Activated CD8-positive, alpha-beta T cell treated with anti-CD3 and anti-CD28 coated beads, Interleukin-2, amount 10 ng/mL, durations not matched to agents 7 days and 5 days (primary cell): ENCODE measurements at regions not wholly inside any gene's neighbourhood (a gene's known extent, or its start where the extent isn't known, plus 50 kb on each side); places are given as distances from the start of the nearest gene placed in this dataset.

Source experiments
- ATAC-seq: fragments of 150-1000 bp; cut with Tn5 transposase; one replicate; pipeline ENCODE4 v1.10.0; 2021; ENCODE audit warnings: moderate library complexity
- CTCF ChIA-PET: fragments of 350-600 bp; sonication (Branson Sonifier 250); formaldehyde crosslinking; loops from one replicate; lab custom pipeline; 2021; ENCODE audit warnings: antibody characterized with exemption; lab: Charles Lee
- POLR2A ChIA-PET: fragments of 350-600 bp; sonication (Branson Sonifier 250); formaldehyde crosslinking; loops from one replicate; lab custom pipeline; 2021; ENCODE audit warnings: antibody characterized with exemption; lab: Charles Lee
- DNase-seq: peaks from one replicate; pipeline ENCODE4 v3.0.0-alpha.2; 2020
- H3K27ac Mint-ChIP-seq: one replicate; pipeline ENCODE4 v1.8.0; 2021; ENCODE audit warnings: mild to moderate bottlenecking, mixed read lengths
- H3K27me3 Mint-ChIP-seq: one replicate; pipeline ENCODE4 v1.8.0; 2021; ENCODE audit warnings: low read depth, mixed read lengths
- H3K36me3 Mint-ChIP-seq: one replicate; pipeline ENCODE4 v1.8.0; 2021; ENCODE audit warnings: low read depth, mixed read lengths
- H3K4me1 Mint-ChIP-seq: one replicate; pipeline ENCODE4 v1.8.0; 2021; ENCODE audit warnings: low read depth, mixed read lengths
- H3K4me3 Mint-ChIP-seq: one replicate; pipeline ENCODE4 v1.8.0; 2021; ENCODE audit warnings: mild to moderate bottlenecking, mixed read lengths
- H3K9me3 Mint-ChIP-seq: one replicate; pipeline ENCODE4 v1.8.0; 2022; ENCODE audit warnings: mixed read lengths; ENCODE audit not compliant: insufficient read depth

DNA sequence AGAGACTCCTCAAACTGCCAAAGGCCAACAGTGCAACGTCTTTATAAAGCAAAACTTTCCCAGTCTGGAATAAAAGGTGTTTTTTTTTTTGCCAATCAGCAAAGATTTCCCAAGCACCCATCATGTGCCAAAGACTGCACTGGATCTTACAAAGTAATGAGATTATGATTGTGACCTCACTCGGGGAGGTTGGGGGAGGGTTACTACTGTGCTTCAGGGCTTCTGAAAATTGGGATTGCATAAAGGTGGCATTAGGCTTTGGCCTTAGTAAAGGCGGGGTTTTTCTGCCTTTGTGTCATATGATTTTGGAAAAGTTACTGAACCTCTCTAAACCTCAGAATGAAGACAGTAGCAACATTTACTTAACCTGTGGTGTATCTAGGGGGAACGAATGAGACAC, 233.8 kb downstream of the DACT1 start:
- Mint-ChIP-seq H3K4me1 (no peaks in the 10 kb centered on the region), H3K27ac (no peak overlapping the region), H3K9me3 (no peaks in the 10 kb centered on the region), H3K27me3 (no peaks in the 10 kb centered on the region), H3K36me3 (no peaks in the 10 kb centered on the region), H3K4me3 (no peak overlapping the region)
- ChIA-PET CTCF (no interaction called here), POLR2A (no interaction called here)
- ATAC-seq (no peak), DNase-seq (no peak)

DNA sequence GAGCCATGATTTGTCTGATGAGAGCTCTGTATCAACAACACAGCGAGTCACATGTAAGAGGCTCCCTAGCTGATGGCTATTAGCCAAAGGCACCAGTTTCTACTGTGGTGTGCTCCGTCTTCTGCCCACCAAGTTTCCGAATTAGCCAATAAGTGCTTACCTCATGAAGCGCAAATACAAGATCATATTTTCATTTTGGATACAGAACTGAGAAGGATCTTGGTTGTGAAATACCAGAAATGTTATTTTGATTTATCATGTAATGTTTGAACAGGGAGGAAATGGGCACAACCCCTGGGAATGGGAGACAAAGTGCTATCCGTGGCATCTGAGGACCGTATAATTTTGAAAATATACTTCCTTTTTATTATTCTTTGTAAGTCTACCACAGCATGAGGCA, 234.3 kb downstream of the DACT1 start:
- Mint-ChIP-seq H3K4me3 (no peak overlapping the region), H3K27ac (no peak overlapping the region), H3K4me1 (no peaks in the 10 kb centered on the region), H3K27me3 (no peaks in the 10 kb centered on the region), H3K9me3 (no peaks in the 10 kb centered on the region), H3K36me3 (no peaks in the 10 kb centered on the region)
- POLR2A ChIA-PET: no interaction called here
- DNase-seq (no peak), ATAC-seq (no peak)
- CTCF ChIA-PET: no interaction called here

DNA sequence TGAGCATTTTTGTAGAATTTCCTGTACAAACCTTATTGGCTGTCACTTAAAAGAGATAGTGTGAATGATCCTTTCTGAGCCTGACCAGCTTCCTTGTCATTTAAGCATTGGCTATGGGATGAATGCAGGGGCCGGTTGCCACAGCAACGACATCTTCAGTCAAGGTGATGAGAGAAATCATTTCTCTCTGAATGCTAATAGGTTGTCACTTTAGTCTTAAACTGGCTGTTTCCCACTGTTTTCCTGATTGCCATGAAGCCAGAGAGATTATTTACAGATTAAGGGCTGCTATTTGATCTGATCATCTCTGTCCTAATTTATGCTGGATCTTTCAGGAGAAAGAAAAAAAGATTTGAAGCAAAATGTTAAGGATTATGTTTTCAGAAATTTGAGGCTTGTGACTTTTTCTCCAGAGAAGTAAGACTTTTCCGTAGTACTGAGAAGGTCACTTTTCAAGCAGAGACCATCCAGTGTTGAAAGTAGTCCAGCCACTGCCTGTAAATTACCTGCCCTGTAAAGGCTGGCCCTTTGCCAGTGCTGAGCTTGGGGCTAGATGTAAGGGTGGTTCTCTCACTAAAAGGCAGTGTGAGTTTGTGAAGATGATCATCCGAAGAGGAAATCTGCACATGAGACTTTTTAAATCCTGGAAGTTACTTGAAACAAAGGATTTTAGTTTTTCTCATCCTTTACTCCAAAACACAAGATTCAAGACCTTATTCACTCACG, 235.6 kb downstream of the DACT1 start:
- Mint-ChIP-seq H3K9me3 (no peaks in the 10 kb centered on the region), H3K27me3 (no peaks in the 10 kb centered on the region), H3K4me3 (no peak overlapping the region), H3K36me3 (no peaks in the 10 kb centered on the region), H3K4me1 (no peaks in the 10 kb centered on the region), H3K27ac (no peak overlapping the region)
- POLR2A ChIA-PET: no interaction called here
- CTCF ChIA-PET: no interaction called here
- DNase-seq (no peak), ATAC-seq (no peak)

DNA sequence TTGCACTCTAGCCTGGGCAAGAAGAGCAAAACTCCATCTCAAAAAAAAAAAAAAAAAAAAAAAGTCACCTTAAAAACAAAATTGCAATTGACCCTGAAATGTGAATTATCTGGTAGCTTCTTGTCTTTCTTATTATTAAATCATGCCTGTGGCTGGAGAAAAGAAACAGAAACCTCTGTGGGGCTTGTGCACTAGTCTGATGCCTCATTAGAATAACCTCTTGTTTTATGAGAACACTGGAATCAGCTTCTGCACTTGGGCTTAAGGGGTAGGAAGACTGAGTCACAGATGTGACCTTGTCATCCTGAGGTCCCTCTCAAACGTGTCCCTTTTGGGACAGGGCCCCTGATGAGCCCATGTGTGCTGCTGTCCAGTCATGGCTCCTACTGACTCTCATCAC, 237.9 kb downstream of the DACT1 start:
- POLR2A ChIA-PET: no interaction called here
- Mint-ChIP-seq H3K4me1 (no peaks in the 10 kb centered on the region), H3K27ac (no peak overlapping the region), H3K27me3 (no peaks in the 10 kb centered on the region), H3K9me3 (no peaks in the 10 kb centered on the region), H3K4me3 (no peak overlapping the region), H3K36me3 (no peaks in the 10 kb centered on the region)
- no peak for ATAC-seq
- CTCF ChIA-PET: no interaction called here
- no peak for DNase-seq

DNA sequence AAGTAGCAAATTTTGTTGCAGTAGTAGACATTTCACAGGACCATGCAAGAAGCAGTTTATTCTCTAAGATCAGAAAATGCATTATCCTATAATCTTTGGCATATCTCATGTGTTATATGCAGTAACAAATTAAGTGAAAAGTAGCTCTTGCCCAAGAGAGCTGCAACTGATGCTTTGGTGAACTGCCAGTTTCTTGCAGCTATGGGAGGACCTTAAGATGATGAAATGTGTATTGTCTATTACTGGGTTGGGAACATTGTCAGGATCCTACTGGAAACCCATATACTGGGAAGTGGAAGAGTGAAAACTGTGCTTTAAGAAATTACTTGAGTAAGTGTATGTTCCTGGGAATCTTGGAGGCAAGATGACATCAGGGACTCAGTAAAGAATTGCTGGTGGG, 238.8 kb downstream of the DACT1 start:
- no peak for DNase-seq

DNA sequence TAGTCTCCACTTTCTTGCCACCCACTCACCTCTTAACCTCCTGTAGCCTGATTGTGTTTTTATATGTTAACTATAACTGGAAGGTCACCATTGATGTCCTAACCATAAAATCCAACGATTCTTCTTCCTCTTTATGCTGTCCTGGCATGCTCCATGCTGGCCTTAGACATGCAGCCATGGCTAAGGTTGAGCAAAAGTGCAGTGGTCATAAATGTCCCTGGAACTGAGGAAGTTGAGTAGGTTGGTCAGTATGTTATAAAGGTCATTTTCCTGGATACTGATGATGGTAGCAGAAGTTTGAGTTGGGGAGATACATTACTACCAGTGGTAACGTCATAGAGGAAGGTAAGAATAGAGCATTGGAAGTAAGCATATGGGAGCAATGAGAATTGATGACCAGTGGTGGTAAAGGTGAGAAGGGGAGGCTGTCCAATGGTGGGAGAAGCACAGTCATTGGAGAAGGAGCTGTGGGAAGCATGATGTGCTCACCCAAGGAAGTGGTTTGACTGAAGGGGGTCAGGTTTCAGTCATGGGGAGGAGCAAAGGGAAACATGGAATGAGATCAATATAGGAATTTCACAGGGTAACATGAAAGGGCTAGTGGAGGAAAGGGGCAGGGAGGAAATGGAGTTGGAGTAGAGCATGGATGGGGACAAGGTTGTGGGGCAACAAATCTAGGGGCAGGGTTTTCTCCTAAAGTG, 240.8 kb downstream of the DACT1 start:
- POLR2A ChIA-PET: no interaction called here
- no peaks in the 10 kb centered on the region for H3K4me1 Mint-ChIP-seq

More for the DNA sequence above, 238.8 kb downstream of the DACT1 start:
- no peaks in the 10 kb centered on the region for H3K4me1 Mint-ChIP-seq
- no peaks in the 10 kb centered on the region for H3K36me3 Mint-ChIP-seq
- ATAC-seq: no peak
- H3K4me3 Mint-ChIP-seq: no peak overlapping the region
- H3K27me3 Mint-ChIP-seq: no peaks in the 10 kb centered on the region
- H3K27ac Mint-ChIP-seq: no peak overlapping the region
- ChIA-PET POLR2A (no interaction called here), CTCF (no interaction called here)
- H3K9me3 Mint-ChIP-seq: no peaks in the 10 kb centered on the region

DNA sequence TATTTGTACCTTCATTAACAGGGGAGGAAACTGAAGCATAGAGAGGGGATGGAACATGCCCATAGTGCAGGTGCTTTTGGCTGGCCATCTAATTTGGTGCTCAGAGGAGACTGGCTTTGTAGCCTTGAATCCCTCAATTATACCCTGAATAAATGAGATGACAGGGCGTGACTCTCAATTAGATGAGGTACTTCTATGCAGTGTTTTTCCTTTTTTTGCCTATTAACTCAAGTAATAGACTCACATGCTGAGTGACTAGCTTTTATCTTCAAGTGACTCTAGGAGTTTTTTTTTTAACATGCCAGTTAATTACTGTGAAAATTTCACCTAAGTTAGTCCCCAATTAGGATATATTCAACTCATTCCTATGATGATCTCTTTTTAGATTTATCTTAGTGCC, 243.7 kb downstream of the DACT1 start:
- Mint-ChIP-seq H3K4me3 (no peak overlapping the region), H3K36me3 (no peaks in the 10 kb centered on the region), H3K4me1 (no peaks in the 10 kb centered on the region), H3K27me3 (no peaks in the 10 kb centered on the region), H3K9me3 (no peaks in the 10 kb centered on the region), H3K27ac (no peak overlapping the region)
- ATAC-seq: no peak
- no peak for DNase-seq
- CTCF ChIA-PET: no interaction called here
- POLR2A ChIA-PET: no interaction called here

More for the DNA sequence above, 240.8 kb downstream of the DACT1 start:
- no peaks in the 10 kb centered on the region for H3K36me3 Mint-ChIP-seq
- ATAC-seq: no peak
- H3K4me3 Mint-ChIP-seq: no peak overlapping the region
- no peaks in the 10 kb centered on the region for H3K9me3 Mint-ChIP-seq
- CTCF ChIA-PET: no interaction called here
- H3K27ac Mint-ChIP-seq: no peak overlapping the region
- no peaks in the 10 kb centered on the region for H3K27me3 Mint-ChIP-seq
- no peak for DNase-seq

DNA sequence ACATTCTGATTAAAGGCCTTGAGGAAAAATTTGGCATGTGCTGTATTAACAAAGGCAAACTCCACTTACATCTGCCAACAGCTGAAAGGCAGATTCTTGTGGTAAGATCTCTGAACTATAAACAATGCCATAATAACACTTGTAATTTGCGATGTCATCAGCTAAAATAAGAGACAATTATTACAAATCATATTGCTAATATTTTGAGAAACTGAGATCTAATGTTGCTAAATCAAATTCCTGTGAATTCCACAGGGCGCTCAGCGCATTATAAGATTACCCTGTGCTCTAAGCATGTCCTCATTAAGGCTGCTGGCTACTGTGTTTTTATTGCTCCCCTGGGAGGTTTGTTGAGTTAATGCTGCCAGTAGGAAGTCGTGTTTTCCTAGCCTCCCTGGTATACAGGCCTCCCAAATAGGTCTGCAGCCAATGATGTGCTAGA, 244.8 kb downstream of the DACT1 start:
- peaks cover 2% of the 10 kb centered on the region for H3K27me3 Mint-ChIP-seq
- ChIA-PET POLR2A (no interaction called here), CTCF (no interaction called here)
- H3K36me3 Mint-ChIP-seq: no peaks in the 10 kb centered on the region
- no peak for DNase-seq
- H3K4me1 Mint-ChIP-seq: no peaks in the 10 kb centered on the region
- no peak for ATAC-seq
- H3K9me3 Mint-ChIP-seq: no peaks in the 10 kb centered on the region
- H3K27ac Mint-ChIP-seq: no peak overlapping the region
- no peak overlapping the region for H3K4me3 Mint-ChIP-seq

DNA sequence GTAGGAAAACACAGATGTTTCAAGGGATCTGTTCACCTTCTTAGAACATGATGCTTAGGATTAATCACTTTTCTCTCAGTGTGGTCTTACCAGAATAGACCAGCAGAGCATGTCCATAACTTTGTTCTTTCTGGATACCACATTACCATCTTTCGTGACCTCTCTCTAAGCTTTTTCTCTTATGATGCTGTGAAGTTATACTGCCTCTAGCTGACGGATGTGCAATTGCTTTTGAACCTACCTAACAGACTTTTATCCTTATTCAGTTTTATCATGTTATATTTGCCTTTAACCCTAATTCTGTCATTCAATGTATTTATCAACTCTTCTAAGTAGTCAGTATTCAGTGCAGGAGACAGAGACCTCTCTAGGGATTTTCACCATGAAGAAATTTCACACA, 246.7 kb downstream of the DACT1 start:
- H3K4me3 Mint-ChIP-seq: no peak overlapping the region
- CTCF ChIA-PET: no interaction called here

DNA sequence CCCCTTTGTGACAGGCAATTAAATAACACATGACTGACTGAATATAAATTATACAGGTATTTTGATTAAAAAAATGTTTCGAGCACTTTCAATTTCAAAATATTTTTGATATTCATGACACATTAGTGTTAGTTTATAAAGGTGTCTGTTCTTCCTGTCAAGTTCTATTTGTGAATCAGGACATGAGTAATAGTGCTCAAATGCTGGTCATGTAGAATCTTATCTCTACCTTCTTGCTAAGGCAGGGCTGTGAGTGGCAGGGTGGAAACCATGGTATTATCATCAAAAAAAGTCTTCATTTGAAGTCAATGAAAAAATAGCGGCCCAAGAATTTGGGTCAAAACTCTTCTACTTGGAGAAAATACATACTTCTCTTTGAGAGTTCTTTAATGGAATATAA, 250.2 kb downstream of the DACT1 start:
- ChIA-PET CTCF (no interaction called here), POLR2A (no interaction called here)
- H3K4me1 Mint-ChIP-seq: no peaks in the 10 kb centered on the region
- H3K36me3 Mint-ChIP-seq: no peaks in the 10 kb centered on the region
- H3K27me3 Mint-ChIP-seq: peaks cover 5% of the 10 kb centered on the region
- ATAC-seq (no peak), DNase-seq (no peak)
- no peak overlapping the region for H3K4me3 Mint-ChIP-seq
- H3K9me3 Mint-ChIP-seq: no peaks in the 10 kb centered on the region
- no peak overlapping the region for H3K27ac Mint-ChIP-seq

More for the DNA sequence above, 246.7 kb downstream of the DACT1 start:
- Mint-ChIP-seq H3K27ac (no peak overlapping the region), H3K27me3 (peaks cover 2% of the 10 kb centered on the region), H3K36me3 (no peaks in the 10 kb centered on the region), H3K9me3 (no peaks in the 10 kb centered on the region), H3K4me1 (no peaks in the 10 kb centered on the region)
- POLR2A ChIA-PET: no interaction called here
- no peak for ATAC-seq
- DNase-seq: no peak

DNA sequence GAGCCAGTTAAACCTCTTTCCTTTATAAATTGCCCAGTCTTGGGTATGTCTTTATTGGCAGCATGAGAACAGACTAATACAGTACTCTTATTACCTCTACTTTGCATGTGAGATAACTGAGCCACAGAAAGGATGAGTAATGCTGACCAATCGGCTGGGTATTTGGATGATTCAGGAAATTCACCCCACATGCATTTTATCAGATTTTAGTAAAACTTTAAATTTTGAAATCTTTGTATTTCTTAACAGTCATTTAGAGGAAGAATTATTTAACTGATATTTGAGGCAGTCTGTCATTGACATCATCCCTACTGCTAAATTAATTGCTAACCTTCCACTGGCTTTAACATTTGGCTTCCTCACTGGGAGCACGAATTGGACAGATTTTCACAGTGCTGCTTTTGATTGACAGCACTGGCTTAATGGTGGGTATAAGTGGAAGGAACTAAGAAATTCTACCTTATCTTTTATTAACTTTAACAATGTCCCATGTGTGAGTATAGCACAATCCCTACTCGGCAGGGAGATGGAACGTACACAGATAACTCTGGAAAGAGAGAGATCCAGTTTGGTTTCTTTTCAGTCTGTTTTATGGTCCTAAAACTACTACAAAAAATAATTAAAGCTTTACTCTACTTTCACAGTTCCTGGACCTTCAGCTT, 261.0 kb downstream of the DACT1 start:
- CTCF ChIA-PET: no interaction called here
- ATAC-seq (no peak), DNase-seq (no peak)
- POLR2A ChIA-PET: no interaction called here
- H3K27me3 Mint-ChIP-seq: peaks cover 2% of the 10 kb centered on the region
- H3K9me3 Mint-ChIP-seq: no peaks in the 10 kb centered on the region
- H3K36me3 Mint-ChIP-seq: no peaks in the 10 kb centered on the region
- H3K27ac Mint-ChIP-seq: no peak overlapping the region
- H3K4me3 Mint-ChIP-seq: no peak overlapping the region
- H3K4me1 Mint-ChIP-seq: no peaks in the 10 kb centered on the region

DNA sequence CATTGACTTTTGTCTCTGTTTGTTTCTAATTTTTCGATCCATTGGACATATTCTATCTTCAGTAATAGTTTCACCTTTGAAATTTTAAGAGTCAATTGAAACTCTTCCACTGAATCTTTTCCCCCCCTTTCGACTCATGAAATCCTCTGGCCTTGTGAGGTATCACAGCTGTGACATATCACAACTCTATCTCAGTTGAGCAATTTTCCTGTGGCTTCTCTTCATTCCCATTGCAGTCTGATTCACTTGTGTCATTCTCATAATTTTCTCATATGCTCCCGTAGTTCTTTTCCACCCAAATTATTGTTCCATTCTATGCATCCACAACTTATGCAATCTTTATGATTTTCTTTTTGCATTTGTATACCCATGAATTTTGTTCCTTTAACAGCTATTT, 261.6 kb downstream of the DACT1 start:
- H3K27me3 Mint-ChIP-seq: peaks cover 2% of the 10 kb centered on the region
- ATAC-seq: no peak
- no peak overlapping the region for H3K27ac Mint-ChIP-seq
- H3K4me3 Mint-ChIP-seq: no peak overlapping the region
- CTCF ChIA-PET: no interaction called here
- H3K9me3 Mint-ChIP-seq: no peaks in the 10 kb centered on the region
- no peaks in the 10 kb centered on the region for H3K4me1 Mint-ChIP-seq
- no peaks in the 10 kb centered on the region for H3K36me3 Mint-ChIP-seq
- POLR2A ChIA-PET: no interaction called here
- DNase-seq: no peak
